ENCODE measurements at regions not wholly inside any gene's neighbourhood (a gene's known extent, or its start where the extent isn't known, plus 50 kb on each side); places are given as distances from the start of the nearest gene placed in this dataset.

DNA sequence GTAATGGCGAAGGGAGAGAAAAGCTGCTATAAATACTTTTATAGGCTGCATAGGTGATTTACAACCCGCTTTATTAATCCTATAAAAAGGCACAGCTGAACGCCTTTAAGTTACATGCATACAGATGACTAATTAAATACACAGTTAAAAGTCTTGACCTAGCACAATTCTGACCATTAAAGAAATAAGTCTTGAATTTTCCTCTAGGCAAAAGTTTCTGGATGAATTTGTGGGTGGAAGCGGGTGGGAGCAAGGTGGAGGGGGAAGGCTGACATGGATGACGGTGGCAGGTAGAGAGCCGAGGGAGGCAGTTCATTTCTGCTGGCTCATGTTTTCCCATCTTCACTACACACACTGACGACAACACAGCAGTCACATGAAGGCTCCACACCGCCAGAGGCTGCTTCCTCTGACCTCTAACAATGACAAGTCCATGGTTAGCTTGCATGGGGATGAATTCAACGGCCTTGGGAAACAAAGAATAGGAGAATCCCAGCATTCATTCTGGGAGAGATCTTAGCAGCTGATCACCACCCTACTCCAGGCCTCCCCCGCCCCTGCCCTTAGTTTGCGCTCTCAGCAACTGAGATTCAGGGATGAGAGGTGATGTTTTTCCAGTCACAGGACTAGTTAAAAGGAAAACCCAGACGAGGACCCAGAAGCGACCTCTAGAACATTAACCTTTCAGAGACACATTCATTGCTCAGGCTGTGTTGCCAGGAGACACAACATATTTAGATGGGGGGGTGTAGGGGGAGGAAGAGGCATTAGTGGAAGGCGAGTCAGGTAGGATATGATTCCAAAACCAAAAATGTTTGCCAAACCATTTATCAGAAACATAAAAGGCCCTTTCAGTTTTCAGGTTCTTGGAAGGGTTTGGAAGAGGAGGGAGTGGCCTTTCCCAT lies 329.3 kb downstream of the PIK3R1 start:
- no peak for DNase-seq (ENCODE audit: extremely low read depth, low read depth)
- no peak overlapping the region for H3K4me3 ChIP-seq (replicated peaks; ENCODE audit: low read depth, low read length)
- TF ChIP-seq CTCF (IDR thresholded peaks at IDR 0.05; ENCODE audit: low read depth, low read length, missing control alignments) = no peak

DNA sequence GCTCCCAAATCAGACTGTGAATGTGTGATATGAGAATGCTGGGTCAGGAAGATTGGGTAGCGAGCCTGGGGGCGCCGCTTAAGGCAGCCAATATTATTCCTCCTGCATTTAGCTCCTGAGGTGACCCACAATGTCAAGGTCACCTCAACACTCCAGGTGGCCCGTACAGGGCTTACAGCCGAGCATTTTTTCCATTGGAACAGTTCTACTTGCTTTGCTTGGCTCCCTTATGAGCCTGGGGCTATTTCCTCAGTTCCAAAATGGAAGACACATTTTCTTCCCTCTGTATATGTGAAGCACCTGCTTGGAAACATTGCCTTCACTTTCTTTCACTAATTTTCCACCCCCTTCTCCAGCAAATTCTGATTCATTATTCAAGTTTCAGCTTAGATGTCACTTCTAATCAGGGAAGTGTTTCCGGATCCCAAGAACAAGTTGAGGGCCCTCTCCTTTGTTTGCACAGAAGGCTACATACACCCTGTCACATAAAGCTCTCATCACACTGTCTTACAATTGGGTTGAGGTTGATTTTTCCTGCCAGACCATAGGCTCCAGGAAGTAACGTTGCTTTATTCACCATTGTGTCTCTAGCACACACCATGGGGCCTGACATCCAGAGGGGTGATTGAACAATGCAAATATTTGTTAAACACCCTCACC lies 330.2 kb downstream of the PIK3R1 start:
- TF ChIP-seq CTCF (IDR thresholded peaks at IDR 0.05; ENCODE audit: low read depth, low read length, missing control alignments) = no peak
- DNase-seq (ENCODE audit: extremely low read depth, low read depth) = no peak
- no peak overlapping the region for H3K4me3 ChIP-seq (replicated peaks; ENCODE audit: low read depth, low read length)

DNA sequence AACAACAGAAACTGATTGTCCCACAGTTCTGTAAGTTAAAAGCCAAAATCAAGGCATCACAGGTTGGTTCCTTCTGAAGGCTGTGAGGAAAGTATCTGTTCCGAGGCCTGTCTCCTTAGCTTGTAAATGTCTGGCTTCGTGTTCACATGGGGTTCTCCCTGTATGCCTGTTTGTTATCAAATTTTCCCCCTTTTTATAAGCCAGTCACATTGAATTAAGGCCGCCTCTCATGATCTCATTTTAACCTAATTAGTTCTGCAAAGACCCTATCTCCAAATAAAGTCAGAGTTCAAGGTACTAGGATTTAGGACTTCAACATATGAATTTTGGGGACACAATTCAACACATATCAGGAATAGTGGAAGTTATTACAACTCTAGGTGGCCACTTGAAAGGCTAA lies 331.5 kb downstream of the PIK3R1 start:
- DNase-seq (ENCODE audit: extremely low read depth, low read depth) = no peak
- TF ChIP-seq CTCF (IDR thresholded peaks at IDR 0.05; ENCODE audit: low read depth, low read length, missing control alignments) = no peak
- H3K4me3 ChIP-seq (replicated peaks; ENCODE audit: low read depth, low read length) = no peak overlapping the region

DNA sequence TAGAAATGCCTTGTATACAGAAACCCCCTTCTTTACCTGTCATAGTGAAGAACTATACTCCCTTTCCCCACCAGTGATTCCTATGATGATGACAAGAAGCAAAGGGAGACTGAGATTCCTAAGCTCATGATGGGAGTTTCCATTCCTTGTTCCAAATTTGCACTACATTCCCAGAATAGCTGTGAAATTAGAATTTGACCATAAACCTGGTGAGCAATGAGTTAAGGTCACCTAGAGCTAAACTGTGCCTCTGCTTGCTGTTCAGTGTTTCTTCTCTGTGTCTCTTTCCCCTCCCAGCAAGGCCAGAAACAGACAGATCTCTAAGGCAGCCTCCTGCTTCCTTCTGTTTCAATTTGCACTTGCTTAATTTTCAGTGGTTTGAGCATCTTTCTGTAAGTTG lies 332.1 kb downstream of the PIK3R1 start:
- no peak for DNase-seq (ENCODE audit: extremely low read depth, low read depth)
- H3K4me3 ChIP-seq (replicated peaks; ENCODE audit: low read depth, low read length) = no peak overlapping the region
- no peak for TF ChIP-seq CTCF (IDR thresholded peaks at IDR 0.05; ENCODE audit: low read depth, low read length, missing control alignments)

DNA sequence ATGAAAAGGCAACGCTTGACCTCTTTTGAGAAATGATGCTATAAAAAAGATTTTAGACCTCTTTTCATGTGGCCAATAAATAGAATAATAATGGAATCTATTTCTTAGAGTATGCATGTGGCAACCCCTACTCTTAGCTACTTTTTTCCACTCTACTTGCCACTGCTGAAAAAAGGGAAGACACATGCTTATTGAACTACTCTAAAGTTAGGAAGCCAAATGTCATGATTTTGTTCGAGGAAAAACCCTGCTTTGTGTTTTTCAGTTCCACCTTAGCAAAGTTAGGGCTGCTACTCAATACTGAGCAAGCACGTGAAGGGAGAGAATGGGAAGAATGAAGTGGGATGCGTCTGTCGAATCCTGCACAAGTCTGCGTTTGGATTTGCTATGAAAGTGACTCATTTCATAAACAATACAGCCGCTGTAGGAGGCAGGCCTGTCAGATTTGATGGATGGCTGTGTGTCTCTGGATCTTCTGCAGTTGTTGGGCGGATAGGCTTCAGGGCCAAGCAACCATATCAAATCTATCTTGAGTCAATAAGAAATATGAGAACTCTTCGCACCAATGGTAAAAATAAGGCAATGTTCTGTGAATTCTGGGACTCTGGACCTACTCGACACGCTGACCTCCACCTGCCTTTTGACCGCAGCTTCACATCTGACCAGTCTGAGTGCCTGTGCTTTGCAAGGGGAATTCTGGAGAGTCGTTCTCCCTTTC lies 333.6 kb downstream of the PIK3R1 start:
- no peak for DNase-seq (ENCODE audit: extremely low read depth, low read depth)
- H3K4me3 ChIP-seq (replicated peaks; ENCODE audit: low read depth, low read length) = no peak overlapping the region
- TF ChIP-seq CTCF (IDR thresholded peaks at IDR 0.05; ENCODE audit: low read depth, low read length, missing control alignments) = no peak

DNA sequence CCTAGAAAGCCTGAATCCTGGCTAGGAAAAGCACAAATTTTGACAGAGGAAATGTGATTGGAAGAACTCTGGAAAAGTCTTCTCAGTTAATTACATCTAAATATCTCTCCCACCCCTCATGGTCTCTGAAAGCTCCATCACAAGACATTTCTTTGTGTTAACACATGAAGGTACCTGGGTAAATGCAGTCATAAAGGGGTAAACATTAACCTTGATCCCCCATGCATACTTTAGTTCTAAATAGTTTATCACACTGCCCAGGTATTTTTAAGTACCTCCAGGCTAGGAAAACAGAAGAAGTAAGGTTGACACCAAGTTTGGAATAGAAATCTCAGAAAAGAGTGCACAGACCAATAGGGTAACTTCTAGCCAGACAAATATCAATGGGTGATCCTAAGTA lies 334.5 kb downstream of the PIK3R1 start:
- no peak for TF ChIP-seq CTCF (IDR thresholded peaks at IDR 0.05; ENCODE audit: low read depth, low read length, missing control alignments)
- H3K4me3 ChIP-seq (replicated peaks; ENCODE audit: low read depth, low read length) = no peak overlapping the region
- DNase-seq (ENCODE audit: extremely low read depth, low read depth) = no peak

Measured in HFF-Myc (cell line).